GM21786 (cell line): ENCODE measurements at regions not wholly inside any gene's neighbourhood (a gene's known extent, or its start where the extent isn't known, plus 50 kb on each side); places are given as distances from the start of the nearest gene placed in this dataset.

Experiments used
- ATAC-seq: cut with Tn5 transposase; IDR thresholded peaks from one replicate; pipeline ENCODE4 v1.9.1; 2021; ENCODE audit not compliant: unreplicated experiment

DNA sequence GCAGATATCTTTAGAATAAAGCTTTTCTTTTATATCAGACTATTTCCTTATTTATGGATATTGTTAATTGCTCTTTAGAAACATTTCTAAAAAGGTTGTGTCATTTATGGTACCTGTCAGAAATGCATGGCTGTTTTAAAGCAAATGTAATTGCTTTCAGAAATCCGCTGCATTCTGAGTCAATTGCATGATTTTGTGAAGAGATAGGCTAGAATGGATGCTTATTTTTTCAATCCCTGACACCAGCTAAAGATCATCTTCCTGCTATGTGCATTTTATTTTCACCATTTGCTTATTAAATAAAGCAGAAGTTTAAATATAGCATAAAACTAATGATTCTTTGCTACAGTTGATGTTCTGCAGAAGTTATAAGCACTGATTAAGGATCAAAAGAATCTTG is 170.2 kb upstream of the C9orf72 start:
- ATAC-seq = no peak

- ATAC-seq = no peak
Observed at GRCh38 chr9:27747450-27747849, 174.2 kb upstream of the C9orf72 start.

DNA sequence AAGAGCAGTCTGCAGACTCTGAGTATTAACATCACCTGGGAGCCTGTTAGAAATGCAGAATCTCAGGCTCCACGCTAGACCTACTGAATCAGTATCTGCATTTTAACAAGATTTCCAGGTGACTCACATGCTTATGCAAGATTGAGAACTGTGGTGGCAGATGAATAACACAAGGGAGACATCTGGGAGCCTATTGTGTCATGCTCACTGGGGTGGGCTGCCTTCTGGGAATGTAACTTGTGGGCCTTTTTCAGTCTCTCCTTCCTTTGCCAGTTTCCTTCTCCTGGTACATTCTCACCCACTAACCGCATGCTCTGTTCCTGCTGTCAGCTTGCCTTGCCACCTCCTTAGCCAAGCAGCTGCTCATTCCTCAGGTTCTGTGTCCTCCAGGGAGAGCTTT is 176.6 kb upstream of the C9orf72 start:
- no peak for ATAC-seq

DNA sequence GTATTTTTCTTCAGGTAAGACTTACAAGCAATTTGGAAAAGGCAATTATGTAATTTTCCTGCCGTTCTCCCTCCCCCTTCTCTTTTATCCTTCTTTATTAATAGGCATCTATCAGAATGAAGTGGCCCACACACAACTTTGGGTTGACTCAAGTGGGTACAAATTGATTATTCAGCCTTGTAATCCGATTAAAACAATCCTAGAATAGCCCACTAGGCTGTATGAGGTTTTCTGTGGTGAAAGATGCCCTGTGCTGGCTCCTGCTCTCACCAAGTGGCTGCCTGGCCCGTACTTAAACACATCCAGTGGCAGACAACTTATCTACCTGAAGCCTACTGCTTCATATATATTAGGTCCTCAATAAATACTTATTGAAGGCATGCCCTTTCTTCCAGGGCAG is 177.3 kb upstream of the C9orf72 start:
- no peak for ATAC-seq

DNA sequence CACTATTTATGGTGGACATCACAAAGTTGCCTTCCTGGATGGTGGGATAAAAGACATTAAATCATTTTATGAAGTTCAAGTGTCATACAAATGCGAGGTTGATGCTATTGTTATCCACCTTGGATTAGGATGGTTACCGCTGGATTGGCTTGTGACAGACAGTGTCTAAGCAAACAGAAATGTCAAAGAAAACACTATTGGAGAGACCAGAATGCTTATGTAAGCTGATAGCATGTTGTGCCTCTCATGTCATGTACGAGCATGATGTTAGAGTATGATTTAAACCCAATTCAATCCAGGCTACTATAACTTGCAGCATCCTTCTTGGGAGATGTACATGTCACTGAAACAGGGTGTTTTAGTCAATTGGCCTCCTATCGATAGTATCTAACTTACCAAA is 178.8 kb upstream of the C9orf72 start:
- ATAC-seq = no peak

DNA sequence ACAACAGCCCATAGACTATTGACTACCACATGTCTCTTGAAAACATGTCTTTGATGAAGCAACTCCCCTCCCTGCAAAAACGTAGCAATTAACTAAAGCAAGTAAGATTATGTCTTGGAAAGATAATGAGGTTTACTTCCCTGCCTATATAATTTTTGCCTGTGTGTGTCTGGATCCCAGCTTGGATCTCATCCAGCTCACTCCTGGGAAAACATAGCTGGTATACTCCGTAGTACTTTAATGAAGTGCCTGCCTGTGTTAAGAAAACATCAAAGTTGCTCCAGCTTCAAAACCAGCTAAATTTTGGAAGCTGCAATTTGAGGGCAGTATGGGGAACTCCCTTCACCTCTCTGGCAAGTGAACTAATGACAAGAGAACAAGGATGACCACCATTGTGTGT is 182.6 kb upstream of the C9orf72 start:
- no peak for ATAC-seq

GRCh38 chr9:27756418-27756817 is 183.1 kb upstream of the C9orf72 start:
- ATAC-seq = no peak

- no peak for ATAC-seq
Observed at GRCh38 chr9:27763831-27764230, 190.6 kb upstream of the C9orf72 start.

GRCh38 chr9:27765266-27766072 is 192.2 kb upstream of the C9orf72 start:
- ATAC-seq = no peak

- ATAC-seq = no peak
Observed at GRCh38 chr9:27766073-27766835, 193.0 kb upstream of the C9orf72 start.

DNA sequence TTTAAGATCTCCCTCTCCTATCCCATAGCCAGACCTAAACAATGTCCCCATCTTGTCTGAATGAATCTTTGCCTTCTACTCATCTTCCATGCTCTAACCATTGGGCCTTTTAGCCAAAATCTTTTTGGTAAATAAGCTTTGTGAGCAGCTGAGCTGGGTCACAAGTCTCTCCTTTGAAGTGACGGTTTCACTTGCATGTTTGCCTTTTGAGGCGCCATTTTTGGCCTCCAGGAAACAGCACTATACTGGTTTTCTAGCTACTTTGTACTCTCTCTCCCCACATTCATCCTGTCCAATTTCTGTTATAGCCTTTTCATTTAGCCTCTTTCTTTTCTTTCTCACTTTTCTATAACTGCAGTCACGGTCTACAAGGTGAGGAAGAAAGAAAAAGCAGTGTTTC is 195.5 kb upstream of the C9orf72 start:
- no peak for ATAC-seq

GRCh38 chr9:27770541-27770940 is 197.3 kb upstream of the C9orf72 start:
- no peak for ATAC-seq

GRCh38 chr9:27771803-27772545 is 198.7 kb upstream of the C9orf72 start:
- no peak for ATAC-seq

DNA sequence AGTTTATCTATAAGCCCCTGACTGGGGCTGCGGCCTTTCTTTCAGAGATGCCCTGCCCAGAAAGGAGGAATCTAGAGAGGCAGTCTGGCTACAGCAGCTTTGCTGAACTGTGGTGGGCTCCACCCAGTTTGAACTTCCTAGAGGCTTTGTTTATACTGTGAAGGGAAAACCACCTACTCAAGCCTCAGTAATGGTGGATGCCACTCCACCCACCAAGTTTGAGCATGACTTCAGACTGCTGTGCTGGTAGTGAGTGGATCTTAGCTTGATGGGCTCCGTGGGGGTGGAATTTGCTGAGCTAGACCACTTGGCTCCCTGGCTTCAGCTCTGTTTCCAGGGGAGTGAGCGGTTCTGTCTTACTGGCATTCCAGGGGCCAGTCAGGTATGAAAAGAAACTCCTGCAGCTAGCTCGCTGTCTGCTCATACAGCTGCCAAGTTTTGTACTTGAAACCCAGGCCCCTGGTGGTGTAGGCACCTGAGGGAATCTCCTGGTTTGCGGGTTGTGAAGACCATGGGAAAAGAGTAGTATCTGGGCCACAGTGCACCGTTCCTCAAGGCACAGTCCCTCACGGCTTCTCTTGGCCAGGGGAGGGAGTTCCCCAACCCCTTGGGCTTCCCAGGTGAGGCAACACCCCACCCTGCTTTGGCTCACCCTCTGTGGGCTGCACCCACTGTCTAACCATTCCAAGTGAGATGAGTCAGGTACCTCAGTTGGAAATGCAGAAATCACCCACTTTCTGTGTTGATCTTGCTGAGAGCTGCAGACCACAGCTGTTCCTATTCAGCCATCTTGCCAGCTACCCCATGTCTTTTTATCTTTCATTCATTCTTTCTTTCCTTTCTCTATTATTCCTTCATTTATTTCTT is 211.8 kb upstream of the C9orf72 start:
- peak; percentile 31 for ATAC-seq

GRCh38 chr9:27785714-27786100 is 212.4 kb upstream of the C9orf72 start:
- ATAC-seq = peak; percentile 87

DNA sequence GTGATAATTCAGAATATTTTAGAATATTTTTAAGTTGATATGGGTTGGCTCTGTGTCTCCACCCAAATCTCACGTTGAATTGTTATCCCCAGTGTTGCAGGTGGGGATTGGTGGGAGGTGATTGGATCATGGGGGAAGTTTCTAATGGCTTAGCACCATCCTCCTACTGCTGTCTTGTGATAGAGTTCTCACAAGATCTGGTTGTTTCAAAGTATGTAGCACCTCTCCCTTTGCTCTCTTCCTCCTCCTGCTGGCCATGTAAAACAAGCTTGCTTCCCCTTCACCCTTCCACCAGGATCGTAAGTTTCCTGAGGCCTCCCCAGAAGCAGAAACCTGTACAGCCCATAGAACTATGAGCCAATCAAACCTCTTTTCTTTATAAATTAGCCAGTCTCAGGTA is 214.6 kb upstream of the C9orf72 start:
- ATAC-seq = no peak

DNA sequence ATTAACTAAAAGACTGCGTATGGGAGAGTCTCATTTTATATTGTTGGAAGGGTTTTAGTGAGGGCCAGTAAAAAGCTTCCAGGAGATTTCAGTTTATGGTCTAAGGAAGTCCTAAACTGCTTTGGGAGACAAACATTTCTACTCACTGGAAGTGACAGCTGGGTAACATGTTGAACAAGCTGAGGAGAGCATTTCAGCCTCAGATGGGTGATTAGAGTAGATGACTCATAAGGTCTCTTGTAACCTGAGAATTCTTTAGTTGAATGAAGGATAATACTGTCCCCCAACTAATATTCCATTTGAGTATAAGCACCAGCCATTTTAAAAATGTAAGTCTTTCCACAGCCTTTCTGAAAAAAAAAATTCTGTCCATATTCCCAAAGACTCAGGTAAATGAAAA is 218.0 kb upstream of the C9orf72 start:
- no peak for ATAC-seq

GRCh38 chr9:27792971-27793689 is 219.8 kb upstream of the C9orf72 start:
- ATAC-seq = peak; percentile 65

DNA sequence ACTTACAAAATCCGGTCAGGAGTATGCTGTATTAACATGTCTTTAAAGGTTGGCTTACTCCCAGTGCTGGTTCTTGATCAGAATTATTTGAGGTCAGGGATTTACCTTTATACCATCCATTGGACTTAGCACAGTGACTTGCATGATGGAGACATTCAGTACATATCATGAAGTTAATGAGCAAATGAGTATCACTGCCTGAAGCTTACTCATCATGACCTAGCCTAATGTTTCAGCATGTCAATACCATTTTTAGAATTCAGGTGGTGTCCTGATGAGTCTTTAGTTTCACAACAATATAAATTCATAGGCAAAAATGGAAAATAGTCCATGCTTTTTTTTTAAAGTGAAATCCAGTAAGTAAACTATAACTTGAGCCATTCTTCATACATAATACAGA is 226.0 kb upstream of the C9orf72 start:
- ATAC-seq = no peak

DNA sequence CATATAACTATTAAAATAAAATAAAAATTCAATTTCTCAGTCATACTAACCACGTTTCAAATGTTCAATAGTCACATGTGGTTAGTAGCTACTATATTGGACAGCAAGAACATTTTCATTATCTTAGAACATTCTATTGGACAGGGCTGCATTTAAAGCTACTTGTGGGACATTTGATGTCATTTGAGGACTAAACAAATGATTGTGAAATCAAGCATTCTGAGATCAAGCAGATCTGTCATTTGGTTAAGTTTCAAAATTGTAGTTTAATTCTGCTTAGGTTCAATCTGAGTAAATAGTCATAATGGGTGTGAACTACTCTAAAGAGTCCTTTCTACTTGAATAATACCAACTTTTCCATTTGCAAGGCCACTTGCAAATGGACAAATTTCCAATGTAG is 226.9 kb upstream of the C9orf72 start:
- ATAC-seq = no peak
